Erythroblast (primary cell): ENCODE measurements at regions not wholly inside any gene's neighbourhood (a gene's known extent, or its start where the extent isn't known, plus 50 kb on each side); places are given as distances from the start of the nearest gene placed in this dataset.

ENCODE experiments used
- DNase-seq, 2 experiments: peaks; one replicate each; lab custom pipeline; 2025; lab: John Stamatoyannopoulos, UW
- GATA1 ChIP-seq: IDR thresholded peaks from 2 replicates; pipeline ENCODE4 v1.6.1; 2011; ENCODE audit warnings: low read depth, mild to moderate bottlenecking, control low read depth, low read length, moderate library complexity
- POLR2A ChIP-seq: IDR thresholded peaks from 2 replicates; pipeline ENCODE4 v1.6.1; 2011; ENCODE audit warnings: mild to moderate bottlenecking, low read length

DNA sequence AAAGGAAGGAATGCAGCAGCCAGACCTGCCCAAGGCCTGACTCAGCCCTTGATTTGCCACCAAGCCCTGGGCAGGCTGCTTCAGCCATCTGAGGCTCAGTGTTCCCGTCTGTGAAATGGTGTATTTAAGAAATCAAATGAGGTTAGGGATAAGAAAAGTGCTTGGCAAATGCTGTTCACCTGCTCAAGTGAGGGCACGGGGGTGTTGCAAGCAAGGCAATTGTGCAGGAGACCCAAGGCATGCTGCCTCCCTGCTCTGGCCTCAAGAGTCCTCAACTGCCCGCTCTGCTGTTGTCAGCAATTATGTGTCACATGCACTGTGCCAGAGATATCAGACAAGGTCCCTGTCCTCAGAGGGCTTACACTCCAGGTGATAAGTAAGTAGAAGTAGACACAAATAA lies 101.8 kb downstream of the TPRA1 start:
- no peak for TF ChIP-seq GATA1
- DNase-seq, result no peak

DNA sequence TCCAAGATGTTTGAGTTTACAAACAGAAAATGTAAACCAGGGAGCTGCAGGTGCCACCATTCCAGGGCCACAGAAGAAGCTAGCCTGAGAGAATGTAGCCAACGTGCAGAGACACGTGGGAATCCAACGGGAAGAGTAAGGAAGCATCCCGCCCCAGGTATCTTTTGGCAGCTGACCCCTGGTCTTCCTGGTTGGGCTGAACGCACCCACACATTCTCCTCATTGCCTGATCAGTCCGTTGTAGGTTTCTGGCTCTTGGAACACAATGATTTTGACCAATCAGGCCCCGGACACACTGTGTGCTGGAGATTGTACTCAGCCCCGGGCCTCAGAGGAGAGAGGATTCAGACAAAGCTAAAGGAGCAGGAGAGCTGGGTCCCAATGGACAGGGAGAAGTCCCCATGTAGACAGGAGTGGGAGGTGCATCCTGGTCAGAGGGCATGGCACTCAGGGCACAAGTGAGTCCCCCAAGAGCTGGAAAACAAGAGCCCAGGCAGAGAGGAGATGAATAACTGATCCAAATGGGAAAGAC lies 102.3 kb downstream of the TPRA1 start:
- no peak for DNase-seq
- TF ChIP-seq POLR2A (no peak), GATA1 (no peak)

DNA sequence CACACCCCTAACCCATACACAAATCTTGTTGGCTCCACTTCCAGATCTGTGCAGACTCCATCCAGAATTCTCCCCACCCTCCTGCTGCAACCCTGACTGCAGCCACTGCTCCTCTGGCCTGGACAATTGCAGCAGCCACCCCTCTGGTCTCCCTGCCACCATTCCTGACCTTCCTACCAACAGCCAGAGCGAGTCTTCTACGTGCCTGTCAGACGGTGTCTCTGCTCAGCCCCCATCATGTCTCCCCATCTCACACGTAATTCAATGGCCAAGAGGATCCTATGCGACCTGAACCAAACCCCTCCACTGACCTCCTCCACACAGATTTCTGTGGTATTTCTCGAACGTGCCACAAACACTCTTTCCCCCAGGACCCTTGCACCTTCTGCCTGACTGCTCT lies 103.3 kb downstream of the TPRA1 start:
- no peak for DNase-seq
- TF ChIP-seq GATA1 (no peak), POLR2A (no peak)

DNA sequence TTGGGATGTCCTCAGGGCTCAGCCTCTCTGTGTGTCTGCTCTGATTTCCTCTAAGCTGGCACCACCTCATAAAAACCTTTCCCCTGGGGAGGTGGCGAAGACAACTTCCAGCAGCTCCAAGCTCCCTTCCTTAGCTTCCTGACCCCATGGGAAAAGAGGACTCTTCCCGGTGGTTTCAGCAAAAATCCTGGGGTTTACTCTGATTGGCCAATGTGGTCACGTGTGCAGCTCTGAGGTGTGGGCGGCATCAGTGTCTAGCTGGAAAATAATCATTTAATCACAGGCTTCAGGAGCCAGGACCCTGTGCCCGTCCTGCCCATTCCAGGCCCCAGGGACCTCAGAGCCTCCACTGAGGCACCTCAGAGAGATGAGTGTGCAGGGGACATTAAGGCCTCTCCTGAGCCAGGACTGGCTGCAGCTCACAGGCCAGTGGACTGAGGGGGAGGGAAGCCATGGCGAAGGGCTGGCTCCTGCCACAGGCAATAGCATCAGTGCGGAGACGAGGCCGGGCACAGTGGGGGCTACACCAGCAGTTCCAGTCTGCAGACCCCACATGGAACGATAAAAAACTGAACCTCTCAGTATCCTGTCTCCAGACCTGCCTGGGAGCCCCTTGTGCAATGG lies 104.1 kb downstream of the TPRA1 start:
- TF ChIP-seq GATA1 (no peak), POLR2A (no peak)
- no peak for DNase-seq

DNA sequence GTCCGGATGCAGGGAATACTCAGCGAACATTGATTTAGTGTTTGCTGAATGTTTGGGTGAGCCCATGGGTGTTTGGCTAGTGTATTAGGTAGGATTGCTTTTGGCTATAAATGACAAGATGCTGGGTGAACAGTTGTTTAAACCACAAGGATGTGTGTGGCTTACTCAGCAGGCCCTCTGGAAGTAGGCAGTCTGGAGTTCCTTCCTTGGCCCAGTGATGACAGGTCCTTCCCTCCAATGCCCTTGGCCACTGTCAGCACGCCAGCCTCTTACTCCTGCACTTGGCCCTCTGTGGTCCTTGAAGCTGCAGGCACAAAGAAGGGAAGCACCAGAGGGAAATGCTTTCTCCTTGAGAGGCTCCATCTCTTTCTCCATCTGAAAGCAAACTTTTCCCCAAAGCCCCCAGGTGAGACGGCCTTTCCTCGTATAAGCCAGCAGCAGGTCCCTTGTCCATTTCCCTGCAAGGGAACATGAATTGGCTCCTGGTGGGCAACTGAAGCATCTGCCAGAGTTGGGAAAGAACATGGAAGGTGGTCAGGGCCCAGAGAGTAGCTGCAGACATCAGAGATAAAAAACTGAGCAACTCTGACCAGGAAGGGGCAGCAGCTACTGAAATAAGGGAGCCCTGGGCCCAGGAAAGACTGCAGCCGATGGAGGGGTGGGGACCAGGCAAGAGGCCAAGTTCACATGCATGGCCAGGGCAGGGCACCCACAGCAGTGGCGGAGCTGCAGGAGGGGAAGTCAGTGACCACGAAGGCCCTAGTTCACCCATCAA lies 105.0 kb downstream of the TPRA1 start:
- no peak for TF ChIP-seq GATA1
- TF ChIP-seq POLR2A, result no peak
- no peak for DNase-seq

DNA sequence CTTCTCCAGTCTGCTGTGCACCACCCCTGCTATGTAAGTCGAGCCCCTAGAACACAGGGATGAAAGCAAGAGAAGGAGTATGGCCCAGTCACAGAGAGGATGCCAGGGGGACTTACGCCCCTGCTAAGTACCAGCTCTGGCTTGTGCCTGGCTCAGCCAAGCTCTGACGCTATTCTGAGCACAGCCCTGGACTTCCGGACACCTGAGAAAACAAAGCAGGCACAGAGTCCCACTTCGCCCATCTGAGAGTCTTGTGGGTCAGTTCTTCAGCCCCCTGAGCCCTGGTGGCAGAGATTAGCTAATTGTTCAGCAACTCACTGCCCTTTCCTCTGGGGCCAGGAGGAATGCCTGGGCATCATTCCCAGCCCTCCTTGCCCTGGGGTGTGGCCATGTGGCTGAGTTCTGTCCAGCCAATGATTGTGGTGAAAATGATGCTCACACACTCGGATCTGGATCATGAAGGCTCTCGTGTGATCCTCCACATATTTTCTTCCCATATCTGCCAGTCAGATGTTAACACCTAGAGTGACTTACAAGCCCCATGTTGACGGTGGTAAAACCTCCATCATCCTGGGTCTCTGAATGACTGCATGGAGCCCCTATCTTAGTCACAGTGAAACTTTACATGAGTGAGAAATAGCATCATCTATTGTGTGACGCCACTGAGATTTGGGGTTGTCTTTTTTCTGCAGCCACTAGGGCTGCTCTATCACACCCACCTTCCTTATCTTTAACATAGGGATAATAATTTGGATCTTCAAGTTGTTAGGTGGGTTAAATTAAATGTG lies 105.7 kb downstream of the TPRA1 start:
- no peak for DNase-seq
- TF ChIP-seq GATA1 (no peak), POLR2A (no peak)

DNA sequence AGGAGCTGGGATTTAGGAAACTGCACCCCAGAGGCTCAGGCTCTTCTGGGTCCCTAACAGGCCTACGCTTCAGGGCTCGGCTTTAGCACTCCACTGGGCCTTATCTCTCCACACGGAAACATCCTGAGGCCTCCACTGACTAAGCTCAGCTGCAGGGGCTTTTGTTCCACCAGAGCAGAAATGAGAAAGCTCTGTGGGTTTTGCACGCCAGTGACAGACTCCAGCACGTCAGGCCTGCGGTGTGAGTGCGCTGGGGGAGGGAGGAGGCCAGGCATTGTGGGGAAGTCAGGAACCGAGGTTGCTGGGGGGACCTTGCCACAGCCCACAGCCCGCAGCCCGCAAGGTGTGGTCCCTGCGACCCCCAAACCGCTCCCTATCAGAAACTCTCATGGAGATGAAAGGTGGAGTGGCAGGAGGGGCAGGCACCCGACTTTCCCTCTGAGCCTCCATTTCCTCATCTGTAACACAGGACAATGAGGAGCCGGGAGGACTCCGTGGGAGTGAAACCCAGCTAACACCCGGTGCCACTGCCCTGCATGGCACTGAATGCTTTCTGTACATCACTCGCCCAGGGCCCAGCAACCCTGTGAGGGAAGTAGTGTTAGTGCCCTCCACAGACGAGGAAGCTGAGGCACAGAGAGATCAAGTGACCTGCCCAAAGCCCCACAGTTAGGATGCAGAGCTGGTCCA lies 106.5 kb downstream of the TPRA1 start:
- TF ChIP-seq GATA1 (no peak), POLR2A (no peak)
- DNase-seq, result no peak

DNA sequence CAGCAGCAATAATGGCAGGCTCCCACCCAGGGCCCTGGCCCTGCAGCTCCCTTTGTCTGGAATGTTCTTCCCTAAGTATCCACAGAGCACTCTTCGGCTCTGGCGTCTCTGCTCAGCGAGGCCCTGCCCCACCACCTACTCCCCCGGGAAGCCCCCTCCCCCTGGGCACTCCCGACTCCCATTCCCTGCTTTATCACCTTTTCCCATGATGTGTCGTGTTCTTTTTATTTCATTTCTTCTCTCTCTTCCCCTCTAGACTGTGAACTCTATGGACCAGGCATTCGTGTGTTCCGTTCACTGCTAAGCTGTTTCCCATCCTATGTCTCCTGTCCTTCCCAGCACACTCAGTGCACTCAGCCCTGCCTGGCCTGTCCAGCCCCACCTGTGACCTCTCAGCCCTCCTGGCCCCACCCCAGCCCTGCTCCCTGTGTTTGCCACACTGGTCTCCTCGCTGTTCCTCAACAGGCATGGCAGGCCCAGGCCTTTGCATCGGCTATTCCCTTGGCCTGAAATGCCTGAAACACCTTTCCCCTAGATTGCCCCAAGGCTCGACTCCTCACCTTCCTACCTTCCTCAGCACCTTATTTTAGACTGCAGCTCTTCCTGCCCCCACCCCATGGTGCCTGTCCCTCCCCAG lies 107.4 kb downstream of the TPRA1 start:
- TF ChIP-seq POLR2A (no peak), GATA1 (no peak)
- no peak for DNase-seq

DNA sequence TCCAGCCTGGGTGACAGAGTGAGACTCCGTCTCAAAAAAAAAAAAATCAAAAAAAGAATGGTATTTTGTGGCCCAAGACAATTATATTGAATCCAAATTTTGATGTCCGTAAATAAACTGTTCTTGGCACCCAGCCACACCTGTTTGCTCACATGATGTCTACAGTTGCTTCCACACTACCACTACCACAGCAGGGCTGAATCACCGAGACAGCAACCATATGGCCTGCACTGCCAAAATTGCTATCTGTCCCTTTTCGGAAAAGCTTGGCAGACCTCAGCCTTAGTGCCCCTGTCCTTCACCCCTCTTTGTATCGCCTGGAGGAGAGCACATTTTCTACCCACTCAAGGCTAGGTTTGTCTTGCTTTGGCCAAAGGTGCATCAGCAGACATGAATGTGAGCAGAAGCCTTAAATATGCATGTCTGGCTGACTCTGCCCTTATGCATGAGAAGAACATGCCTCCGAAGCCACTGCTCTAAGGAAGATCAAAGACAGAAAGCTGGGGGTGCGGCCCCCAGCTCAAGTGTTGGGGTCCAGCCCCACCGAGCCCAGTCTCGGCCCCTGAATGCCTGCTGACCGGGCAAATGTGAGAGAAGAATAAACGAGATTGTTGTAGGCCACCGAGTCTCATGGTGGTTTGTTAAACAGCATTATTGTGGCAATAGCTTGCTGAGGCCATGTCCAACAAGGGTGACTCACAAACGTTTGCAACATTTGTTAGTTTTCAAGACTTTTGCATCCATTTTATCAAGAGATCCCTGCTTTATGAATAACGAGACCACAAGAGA lies 108.1 kb downstream of the TPRA1 start:
- TF ChIP-seq GATA1 (no peak), POLR2A (no peak)
- DNase-seq, result no peak

DNA sequence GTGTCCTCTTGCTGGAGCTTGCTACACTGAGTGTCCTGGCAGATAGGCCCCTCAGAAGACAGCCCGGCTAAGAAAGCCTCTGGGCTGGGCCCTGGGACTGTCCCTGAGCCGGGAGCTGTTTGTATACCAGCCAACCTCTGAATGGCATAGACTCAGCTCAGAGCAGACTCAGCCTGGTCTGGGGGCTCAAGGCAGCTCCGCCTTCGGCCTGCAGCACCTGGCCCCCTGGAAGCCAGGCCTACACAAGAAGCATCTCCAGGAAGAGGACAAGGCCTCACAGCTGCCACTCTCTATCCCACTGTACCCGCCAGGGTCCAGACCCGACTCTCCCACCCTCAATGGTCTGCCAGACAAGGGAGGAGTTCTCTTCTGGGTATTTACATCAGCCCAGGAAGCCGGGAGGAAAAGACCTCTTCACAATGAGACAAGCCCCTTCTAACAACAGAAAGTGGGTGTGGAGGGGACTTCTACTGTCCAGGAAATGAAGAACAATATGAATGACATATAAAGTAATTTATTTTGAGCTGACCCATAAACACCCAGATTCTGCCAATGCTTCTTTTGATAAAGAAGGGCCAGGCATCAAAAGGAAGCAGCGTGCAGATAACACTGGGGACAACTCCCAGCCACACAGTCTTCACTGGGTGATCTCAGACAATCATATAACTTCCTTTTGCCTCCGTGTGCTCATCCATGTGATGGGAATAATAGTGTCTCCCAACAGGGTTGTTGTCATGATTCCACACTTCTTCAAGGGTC lies 110.2 kb downstream of the TPRA1 start:
- TF ChIP-seq POLR2A, result no peak
- TF ChIP-seq GATA1, result no peak
- DNase-seq, result no peak

DNA sequence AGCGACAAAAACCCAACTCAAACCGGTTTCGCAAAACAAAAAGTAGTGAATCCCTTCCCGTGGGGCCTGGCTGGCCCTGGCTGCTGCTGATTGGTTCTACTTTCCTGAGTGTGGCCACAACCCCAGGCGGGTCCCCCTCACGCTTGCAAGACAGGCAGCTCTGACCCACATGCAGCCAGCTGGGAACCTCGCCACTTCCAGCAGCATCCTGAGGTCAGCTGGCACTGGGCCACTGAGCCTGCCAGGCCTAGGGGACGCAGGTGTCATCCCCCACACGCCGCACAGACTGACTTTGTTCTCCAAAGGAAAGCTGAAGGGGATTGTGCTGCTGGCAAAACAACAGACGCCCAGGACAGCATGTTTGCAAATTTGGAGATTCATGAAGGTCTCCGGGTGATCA lies 111.1 kb downstream of the TPRA1 start:
- no peak for DNase-seq
- TF ChIP-seq POLR2A, result no peak
- no peak for TF ChIP-seq GATA1

DNA sequence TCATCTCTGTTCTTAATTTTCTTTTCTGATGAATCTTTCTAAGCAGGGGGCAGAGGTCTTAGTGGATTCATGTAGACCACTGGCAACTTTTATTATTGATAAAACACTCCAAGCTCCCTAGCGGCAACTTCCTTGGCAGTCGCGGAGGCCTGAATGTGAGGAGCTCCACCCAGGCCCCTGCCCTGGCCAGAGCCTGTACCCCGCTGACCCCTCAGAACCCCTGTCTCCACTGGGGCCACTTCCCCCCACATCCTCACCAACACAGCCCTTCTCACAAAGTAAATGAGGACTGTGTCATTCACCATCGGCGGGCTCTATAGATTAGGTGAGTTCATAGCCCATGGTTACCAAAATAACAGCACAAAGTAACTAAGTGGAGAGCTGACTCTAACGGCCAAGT lies 111.6 kb downstream of the TPRA1 start:
- no peak for DNase-seq
- no peak for TF ChIP-seq POLR2A
- TF ChIP-seq GATA1, result no peak
